ENCODE measurements at regions not wholly inside any gene's neighbourhood (a gene's known extent, or its start where the extent isn't known, plus 50 kb on each side); places are given as distances from the start of the nearest gene placed in this dataset.

GRCh38 chr18:28961669-28962228 lies 784.8 kb upstream of the CDH2 start:
- no peak overlapping the region for H3K4me3 ChIP-seq (ENCODE audit: low read depth, low read length)

DNA sequence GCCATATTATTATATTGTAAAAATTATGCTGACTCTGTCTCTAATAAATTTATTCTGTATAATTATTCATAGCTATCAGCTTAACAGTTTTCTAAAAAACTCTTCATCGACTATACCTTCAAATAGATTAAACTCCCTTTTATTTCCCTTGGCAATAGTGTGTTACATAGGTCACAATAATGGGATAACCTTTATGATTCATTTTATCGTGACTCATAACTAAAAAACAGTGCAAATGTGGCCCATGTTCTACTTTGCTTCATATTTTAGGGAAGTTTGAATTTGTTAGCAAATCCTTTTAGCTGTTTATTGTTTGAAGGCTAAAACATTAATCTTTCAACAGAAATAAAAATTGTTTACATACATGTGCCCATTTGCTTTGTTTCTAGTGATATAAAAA lies 783.2 kb upstream of the CDH2 start:
- H3K4me3 ChIP-seq (ENCODE audit: low read depth, low read length) = no peak overlapping the region

- H3K4me3 ChIP-seq (ENCODE audit: low read depth, low read length) = no peak overlapping the region
These were observed 775.4 kb upstream of the CDH2 start for GRCh38 chr18:28952339-28952738.

DNA sequence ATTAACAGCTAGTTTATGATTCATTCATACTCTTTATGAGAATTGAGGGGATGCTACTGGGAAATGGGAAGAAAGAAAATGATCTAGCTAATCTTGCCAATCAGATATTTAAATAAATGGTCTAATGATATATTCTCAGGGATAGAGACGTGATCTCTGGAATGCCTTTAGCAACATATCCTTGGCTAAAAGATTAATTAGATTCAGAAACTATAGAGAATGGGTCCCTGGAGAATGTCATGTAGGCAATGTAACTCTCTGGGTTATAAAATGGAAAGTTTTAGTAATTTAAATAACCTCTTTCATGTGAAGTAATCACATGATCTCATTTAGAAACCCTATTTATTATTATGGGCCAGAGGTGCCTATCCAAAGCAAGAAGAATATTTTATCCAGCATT lies 771.0 kb upstream of the CDH2 start:
- no peak overlapping the region for H3K4me3 ChIP-seq (ENCODE audit: low read depth, low read length)

DNA sequence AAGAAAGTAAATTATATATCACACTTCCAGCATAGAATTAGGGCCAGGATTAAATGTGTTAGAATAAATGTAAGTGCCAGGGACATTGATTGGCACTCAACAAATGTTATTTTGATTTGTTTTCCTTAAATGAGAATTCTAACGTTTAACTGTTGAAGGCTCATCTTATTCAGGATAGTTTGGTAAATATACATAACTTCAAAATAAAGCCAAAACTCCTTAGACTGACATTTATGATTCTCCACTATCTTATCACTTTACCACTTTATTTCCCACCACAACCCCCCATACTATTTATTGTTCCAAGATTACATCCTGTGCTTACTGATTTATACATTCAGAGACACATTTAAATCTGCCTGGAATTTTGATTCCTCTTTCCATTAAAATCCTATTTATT lies 769.5 kb upstream of the CDH2 start:
- H3K4me3 ChIP-seq (ENCODE audit: low read depth, low read length) = no peak overlapping the region

DNA sequence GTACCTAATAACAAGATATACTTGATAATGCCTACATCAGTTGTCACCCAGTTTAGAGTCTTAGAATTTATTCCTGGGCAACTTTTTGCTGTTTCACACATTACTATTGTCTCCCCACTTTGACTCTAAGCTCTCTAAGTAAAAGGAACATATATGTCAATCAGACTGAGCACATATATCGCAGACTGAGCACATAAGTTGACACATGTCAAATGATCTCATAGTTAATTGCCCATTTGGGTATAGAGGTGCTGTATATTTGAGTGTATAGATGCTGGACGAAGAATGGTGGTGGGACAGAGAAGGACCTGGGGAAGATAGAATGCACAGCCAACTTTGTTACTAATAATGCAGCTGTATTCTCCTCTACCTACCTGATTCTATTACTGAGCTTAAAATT lies 746.0 kb upstream of the CDH2 start:
- no peak overlapping the region for H3K4me3 ChIP-seq (ENCODE audit: low read depth, low read length)

DNA sequence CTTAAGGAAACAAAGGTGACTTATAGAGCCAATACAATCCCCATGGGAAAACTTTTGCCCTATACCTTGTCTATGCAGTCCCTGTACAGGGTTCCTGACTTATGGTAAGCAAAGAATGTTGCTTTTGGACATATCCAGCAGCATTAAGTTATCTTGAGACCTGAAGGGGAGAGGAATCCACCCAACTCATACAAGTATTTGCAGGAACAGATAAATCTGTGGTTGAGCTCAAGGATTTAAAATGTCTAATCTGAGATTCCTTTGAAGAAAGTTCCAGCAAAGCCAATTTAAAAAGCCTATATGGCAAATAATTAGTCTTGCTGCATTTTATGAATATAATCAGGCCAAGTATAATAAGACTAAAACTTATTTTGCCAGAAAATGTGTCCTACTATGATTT lies 739.5 kb upstream of the CDH2 start:
- no peak overlapping the region for H3K4me3 ChIP-seq (ENCODE audit: low read depth, low read length)

GRCh38 chr18:28905509-28905908 lies 728.6 kb upstream of the CDH2 start:
- H3K4me3 ChIP-seq (ENCODE audit: low read depth, low read length) = no peak overlapping the region

GRCh38 chr18:28904789-28905364 lies 727.9 kb upstream of the CDH2 start:
- no peak overlapping the region for H3K4me3 ChIP-seq (ENCODE audit: low read depth, low read length)

- no peak overlapping the region for H3K4me3 ChIP-seq (ENCODE audit: low read depth, low read length)
These were observed 726.4 kb upstream of the CDH2 start for GRCh38 chr18:28903306-28903705.

DNA sequence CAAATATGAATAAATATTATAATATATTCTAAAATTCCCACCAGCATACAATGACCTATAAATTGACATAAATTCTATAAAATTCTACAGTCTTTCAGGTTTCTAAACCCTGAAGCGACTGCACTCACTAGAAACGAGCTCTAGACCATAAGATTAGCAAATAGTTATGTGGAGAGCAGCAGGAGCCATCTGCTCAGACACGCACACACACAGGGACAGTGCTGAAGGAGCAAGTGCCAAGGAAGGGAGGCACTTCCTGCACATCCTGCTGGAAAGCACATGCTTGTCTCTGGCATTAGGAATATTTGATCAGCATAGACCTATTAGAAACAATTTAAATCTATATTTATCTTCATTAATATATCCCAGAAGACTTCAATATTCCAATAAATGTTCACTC lies 713.9 kb upstream of the CDH2 start:
- no peak overlapping the region for H3K4me3 ChIP-seq (ENCODE audit: low read depth, low read length)

- no peak overlapping the region for H3K4me3 ChIP-seq (ENCODE audit: low read depth, low read length)
These were observed 707.4 kb upstream of the CDH2 start for GRCh38 chr18:28884304-28884703.

- H3K4me3 ChIP-seq (ENCODE audit: low read depth, low read length) = no peak overlapping the region
These were observed 703.9 kb upstream of the CDH2 start for GRCh38 chr18:28880856-28881255.

DNA sequence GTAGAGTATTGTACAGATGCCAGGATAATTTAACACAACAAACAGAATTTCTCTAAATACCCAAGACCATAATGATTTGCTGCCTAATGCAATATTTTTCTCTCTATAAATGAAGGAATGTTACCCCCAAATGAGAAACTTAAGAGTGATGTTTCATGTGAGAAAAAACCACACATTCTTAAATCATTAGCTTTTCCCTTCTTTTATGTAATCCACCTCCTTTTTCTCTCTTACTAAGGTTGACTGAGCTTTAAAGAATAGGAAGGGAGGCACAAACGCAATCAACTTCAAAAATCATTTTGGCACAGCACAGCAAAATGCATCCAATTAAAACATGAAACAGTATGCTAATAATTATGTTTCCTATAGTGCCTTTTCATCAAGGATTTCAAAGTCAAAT lies 698.1 kb upstream of the CDH2 start:
- no peak overlapping the region for H3K4me3 ChIP-seq (ENCODE audit: low read depth, low read length)

- H3K4me3 ChIP-seq (ENCODE audit: low read depth, low read length) = no peak overlapping the region
These were observed 686.5 kb upstream of the CDH2 start for GRCh38 chr18:28863396-28863795.

GRCh38 chr18:28858248-28858647 lies 681.3 kb upstream of the CDH2 start:
- H3K4me3 ChIP-seq (ENCODE audit: low read depth, low read length) = no peak overlapping the region

DNA sequence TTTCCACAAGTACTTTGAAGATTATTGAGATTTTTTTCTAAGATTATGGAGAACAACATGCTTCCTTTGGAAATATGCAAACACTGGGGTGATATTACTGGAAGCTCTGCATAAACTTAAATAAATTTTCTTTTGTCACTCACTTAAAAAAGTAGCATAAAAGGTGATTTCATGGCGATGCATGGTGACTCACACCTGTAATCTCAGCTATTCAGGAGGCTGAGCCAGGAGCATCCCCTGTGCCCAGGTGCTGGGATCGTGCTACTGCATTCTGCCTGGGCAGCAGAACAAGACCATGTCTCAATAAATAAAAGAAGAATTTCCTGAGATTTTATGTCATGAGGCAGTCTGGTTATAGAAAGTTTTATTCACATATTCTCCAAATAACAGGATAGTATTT lies 679.1 kb upstream of the CDH2 start:
- no peak overlapping the region for H3K4me3 ChIP-seq (ENCODE audit: low read depth, low read length)

GRCh38 chr18:28855524-28855923 lies 678.6 kb upstream of the CDH2 start:
- H3K4me3 ChIP-seq (ENCODE audit: low read depth, low read length) = no peak overlapping the region

GRCh38 chr18:28854964-28855363 lies 678.0 kb upstream of the CDH2 start:
- no peak overlapping the region for H3K4me3 ChIP-seq (ENCODE audit: low read depth, low read length)

GRCh38 chr18:28846958-28847357 lies 670.0 kb upstream of the CDH2 start:
- no peak overlapping the region for H3K4me3 ChIP-seq (ENCODE audit: low read depth, low read length)

- no peak overlapping the region for H3K4me3 ChIP-seq (ENCODE audit: low read depth, low read length)
These were observed 660.2 kb upstream of the CDH2 start for GRCh38 chr18:28837100-28837499.

DNA sequence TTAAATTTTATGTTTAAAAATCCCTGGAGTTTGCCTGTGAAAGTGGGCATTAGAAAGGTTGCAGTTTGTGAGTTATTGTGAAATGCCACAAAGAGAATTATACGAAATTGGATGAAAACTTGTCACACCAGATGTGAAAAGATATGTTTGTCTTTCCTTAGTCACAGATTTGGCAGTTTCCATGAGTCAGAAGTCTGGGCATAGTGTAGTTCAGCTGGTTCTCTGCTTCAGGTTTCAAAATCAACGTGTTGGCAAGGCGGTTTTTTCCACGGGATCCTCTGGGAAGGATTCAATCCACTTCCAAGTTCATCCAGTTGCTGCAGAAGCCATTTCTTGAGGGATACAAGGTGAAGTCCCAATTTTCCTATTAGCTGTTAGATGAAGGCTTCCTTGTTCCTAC lies 658.0 kb upstream of the CDH2 start:
- H3K4me3 ChIP-seq (ENCODE audit: low read depth, low read length) = no peak overlapping the region

- no peak overlapping the region for H3K4me3 ChIP-seq (ENCODE audit: low read depth, low read length)
These were observed 655.0 kb upstream of the CDH2 start for GRCh38 chr18:28831908-28832307.

Data from iPS-11a (cell line).